D721Med (cell line): ENCODE measurements at regions not wholly inside any gene's neighbourhood (a gene's known extent, or its start where the extent isn't known, plus 50 kb on each side); places are given as distances from the start of the nearest gene placed in this dataset.
A peak's percentile ranks its signal among the peaks of the same experiment; 100 is the strongest.

Experiments
- DNase-seq: peaks from one replicate; pipeline ENCODE4 v3.0.0; 2011; ENCODE audit warnings: low spot score; ENCODE audit not compliant: insufficient read length
- FAIRE-seq: peaks from 2 replicates; lab custom pipeline; 2011; peaks lifted over from hg19 to GRCh38; lab: Jason Lieb, UNC
- CTCF ChIP-seq: IDR thresholded peaks from 2 replicates; pipeline ENCODE4 v1.5.1; 2012; ENCODE audit warnings: mild to moderate bottlenecking, control low read depth; ENCODE audit not compliant: insufficient read depth; ENCODE audit errors: missing control alignments

DNA sequence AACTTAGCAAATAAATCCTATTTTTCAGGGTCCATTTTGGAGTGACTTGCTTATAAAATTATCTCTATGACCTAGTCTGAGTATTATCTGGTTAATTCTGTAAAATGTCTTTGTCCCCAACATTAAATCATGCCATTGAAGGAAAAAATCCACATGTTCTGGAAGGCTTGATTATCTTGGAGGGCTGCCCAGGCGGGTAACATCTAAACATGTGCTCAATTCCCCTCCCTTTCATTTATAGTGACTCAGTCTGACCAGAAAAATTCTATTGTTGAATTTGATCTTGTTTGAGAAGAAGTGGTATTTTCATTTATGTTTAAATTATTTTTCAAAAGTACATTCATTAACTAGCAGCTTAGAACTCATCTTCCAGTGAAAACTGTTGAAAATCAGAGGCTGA lies 55.4 kb upstream of the SLC10A7 start:
- no peak for DNase-seq
- FAIRE-seq = no peak
- TF ChIP-seq CTCF = no peak

DNA sequence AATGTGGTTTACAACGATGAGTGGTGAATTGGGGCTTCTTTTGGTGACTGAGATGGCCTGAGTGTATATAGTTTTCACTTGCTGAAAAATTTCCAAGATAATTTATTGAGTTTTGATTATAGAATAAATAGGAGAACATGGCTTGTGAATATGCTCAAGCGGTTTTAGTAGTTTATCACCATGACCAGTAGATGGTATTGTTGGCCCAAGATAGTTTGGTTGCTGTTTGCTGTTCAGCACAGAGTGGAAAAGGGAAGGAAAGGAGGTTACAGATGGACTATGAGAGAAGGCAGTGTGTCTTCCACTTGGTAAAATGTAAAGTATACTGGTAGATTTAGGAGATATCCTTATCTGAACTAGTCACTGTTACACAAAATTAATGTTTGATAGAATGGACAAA lies 55.8 kb upstream of the POU4F2 start:
- FAIRE-seq (peak; percentile 63), DNase-seq (no peak)
- TF ChIP-seq CTCF = peak; percentile 47

GRCh38 chr4:146585761-146586333 lies 52.8 kb upstream of the POU4F2 start:
- no peak for FAIRE-seq
- TF ChIP-seq CTCF = no peak
- DNase-seq = no peak
